HG03439 (cell line): ENCODE measurements at regions not wholly inside any gene's neighbourhood (a gene's known extent, or its start where the extent isn't known, plus 50 kb on each side); places are given as distances from the start of the nearest gene placed in this dataset.

Experiments
- ATAC-seq: cut with Tn5 transposase; IDR thresholded peaks from one replicate; pipeline ENCODE4 v1.9.1; 2021; ENCODE audit warnings: mild to moderate bottlenecking, moderate library complexity; ENCODE audit not compliant: unreplicated experiment

DNA sequence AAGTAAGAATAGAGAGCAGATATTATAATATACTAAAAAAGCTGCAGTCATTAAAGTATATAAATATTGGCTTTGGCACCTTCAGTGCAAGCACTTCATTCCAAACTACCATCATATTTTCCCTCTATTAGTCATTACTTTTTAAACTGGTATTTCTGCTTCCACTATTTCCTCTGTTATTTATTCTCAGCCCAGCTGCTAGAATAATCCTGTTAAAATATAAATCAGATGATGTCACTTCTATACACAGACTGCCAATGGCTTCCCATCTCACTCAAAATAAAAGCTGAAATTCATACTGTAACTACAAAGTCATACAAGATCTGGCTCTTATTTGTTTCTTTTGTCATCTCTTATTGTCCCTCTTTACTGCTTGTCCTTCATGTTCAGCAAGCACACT is 432.9 kb downstream of the TLE4 start:
- ATAC-seq = no peak

DNA sequence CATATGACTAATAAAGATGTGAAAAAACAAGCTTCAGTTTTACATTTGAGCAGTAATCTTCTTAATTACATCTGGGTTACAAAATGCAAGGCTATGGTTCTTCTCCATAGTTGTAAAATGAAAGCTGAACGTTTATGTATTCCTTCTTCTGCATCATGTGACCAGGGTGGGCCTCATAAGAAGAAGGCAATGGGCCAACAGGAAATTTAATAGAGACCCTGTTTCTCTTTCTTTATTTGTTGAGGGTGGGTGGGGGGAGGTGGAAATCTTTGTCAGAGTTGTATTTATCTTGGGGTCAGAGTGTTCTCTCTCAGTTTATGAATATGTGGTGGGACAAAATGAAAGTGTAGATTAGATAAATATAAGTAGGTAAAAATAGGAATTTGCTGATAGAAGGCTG is 418.8 kb downstream of the TLE4 start:
- ATAC-seq = no peak

DNA sequence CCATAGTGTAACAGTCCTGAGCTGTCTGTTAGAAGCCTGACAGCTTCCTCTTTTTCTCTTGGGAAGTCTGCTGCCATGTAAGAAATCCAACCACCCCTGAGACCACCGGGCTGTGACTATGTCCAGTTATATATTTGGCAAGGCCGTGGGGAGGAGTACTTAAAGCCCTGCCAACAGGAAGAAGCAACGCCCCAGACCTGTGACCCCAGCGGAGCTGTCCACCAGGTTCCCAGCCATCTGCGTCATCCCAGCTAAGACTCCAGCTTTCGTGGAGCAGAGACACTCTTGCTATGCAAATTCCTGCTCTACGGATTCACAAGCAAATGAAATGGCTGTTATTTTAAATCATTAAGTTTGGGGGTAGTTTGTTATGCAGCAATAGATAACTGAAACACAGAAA is 417.3 kb downstream of the TLE4 start:
- no peak for ATAC-seq

DNA sequence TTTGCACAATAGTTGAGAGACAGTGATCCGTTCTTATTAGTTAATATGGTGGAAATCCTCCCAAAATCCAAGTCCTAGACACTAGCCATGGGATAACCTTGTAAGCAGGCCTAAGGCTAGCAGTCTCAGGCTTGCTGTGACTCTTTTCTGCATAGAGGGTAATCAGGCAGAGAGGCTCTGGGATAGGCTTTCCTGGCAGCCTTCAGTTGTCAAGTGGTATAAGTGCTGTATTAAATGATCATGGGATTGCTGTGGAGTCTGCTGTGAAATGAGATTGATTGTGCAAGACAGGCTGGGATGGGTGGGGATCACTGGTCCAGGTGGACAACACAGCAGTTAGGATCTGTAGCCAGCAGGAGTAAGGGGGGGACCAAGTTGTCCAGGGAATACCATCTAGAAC is 416.4 kb downstream of the TLE4 start:
- ATAC-seq = no peak

DNA sequence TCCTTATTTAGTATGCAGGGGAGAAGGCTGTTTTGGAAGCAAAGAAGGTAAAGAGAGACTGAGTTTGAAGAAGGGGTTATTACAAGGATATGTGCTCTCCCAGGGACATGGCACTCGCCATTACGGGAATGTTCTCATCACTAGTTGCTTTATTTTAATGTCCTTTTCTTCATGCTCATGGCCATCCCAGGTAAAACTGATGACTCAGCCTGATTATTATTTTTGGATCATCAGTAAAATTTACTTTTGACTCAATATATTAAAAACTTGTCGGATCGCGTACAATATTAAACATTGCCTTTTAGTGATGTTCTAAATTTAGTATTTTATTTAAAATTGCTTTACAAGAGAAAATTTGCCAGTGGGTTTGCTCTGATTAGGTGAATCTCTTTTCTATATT is 414.7 kb downstream of the TLE4 start:
- ATAC-seq = no peak

DNA sequence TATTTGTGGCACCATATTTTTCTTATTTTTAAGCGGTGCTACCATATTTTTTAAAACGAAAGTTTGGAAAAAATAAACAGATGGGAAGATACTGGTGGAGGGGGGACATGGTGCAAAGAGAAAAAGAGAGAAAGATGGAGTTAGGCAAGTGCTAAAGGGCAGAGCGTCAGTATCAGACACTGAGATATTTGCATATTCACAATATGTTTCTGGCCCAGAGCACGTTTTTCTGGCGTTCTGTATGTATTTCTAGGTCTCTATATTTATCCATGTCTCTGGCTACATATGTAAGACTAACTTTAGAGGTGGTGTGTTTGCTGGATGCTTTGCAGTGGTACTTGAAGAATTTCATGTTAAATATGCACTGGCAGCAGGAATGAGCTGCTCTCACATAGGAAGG is 414.0 kb downstream of the TLE4 start:
- ATAC-seq = no peak

DNA sequence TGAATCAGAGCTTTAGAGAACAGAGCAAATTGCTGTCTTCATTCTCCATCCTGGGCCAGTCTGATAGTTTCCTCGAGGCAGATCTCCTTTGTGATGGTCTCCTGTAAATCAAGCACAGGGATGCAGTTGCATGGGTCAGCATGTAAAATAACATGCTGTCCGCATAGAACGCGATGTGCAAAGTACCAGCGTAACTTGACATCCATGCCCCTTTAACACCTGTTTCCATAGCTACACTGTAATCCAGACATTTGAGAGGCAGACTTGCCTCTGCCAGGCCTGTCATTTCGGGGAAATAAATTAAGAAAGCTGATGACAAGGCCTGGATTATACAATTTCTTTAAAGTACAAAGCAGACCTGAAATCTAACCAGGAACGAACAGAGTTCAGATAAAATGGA is 413.5 kb downstream of the TLE4 start:
- ATAC-seq = no peak

DNA sequence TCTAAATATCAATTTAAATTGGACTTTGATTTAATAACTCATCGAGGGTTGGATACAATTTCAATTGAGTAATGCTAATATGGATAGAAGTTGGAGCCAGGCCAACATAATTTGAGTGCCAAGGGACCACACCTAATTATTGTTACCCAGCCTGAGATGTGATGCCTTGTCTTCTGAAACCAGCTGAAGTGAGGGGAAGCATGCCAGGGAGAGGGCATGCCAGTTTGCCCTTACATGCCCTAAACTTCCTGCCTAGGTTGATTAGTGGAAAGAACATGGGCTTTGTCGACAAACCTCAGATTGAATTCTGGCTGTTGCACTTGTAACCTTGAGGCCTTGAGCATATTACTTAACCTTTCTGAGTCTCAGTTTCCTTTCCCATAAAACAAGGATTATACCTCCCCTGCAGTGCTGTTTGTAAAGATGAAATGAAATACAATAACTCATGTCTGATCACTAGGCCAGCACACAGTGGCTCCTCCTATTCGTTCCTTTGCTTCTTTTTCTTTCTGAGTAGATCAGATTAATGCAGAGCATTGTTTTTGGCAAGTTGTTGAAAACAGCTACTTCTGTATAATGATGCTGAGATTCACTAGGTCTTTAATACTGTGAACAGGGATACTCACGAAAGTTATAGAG is 412.8 kb downstream of the TLE4 start:
- no peak for ATAC-seq

DNA sequence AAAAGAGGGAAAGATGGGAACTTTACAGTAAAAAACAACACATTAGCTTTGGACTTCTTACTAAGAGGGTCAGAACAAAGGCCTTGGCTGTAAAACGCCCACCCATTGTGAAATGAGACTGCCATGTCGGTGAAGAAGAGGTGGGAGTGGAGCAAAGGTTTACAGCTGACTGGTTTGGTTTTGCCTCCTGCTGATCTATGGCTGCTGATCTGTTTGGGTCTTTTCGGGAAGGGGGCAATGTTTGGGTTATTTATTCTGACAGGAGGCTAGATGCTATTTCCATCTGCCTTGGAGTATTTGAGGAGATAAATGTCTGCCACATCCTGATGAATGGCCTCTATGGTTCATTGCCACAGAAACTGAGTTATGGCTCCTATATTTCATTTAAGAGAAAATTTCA is 408.7 kb downstream of the TLE4 start:
- ATAC-seq = no peak

DNA sequence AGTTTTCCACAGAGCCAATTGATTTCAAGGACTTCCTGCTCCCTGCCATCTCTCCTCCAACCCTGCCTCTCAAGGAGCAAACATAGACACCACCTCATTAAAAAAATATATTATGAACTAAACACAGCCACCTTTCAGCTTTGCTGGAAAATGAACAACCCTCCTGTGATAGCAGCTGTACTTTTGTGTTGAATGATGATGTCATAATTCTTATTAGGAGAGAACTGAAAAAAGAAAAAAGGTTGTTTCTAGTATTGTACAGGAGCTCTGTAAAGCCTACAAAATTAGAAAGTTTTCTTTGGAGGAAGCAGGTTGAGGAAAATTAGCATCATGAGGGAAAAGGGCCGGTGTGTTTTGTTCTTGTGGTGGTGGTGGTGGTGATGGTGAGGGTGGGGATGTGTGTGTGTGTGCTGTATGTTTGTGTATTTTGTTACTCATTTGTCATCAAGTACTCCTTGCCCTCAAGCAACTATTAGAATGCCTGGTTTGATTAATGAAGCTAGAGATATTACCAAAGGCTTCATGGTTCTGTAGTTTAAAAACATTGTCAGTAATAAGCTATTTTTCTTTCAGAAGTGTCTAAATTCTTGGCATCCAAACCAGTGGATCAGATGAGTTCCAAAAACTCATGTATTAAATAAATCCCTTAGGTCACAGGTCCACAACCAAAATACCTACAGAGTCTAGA is 405.9 kb downstream of the TLE4 start:
- ATAC-seq = no peak

DNA sequence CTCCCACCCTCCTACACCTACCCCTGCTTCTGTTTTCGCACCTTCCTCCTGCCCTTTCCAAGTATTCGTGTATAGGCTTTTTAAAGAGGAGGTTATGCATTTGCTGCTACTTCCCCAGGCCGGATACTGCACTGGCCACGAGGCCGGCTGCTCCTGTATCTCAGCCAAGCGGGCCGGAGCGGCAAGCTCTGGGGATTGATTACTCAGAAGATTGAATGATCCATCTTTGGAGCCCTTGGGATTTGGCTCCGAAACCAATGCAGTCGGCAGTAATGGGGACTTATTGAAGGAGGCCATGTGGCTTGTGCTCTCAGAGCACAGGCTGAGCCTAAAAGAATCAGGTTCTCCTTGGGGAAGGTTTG is 405.3 kb downstream of the TLE4 start:
- ATAC-seq = no peak

DNA sequence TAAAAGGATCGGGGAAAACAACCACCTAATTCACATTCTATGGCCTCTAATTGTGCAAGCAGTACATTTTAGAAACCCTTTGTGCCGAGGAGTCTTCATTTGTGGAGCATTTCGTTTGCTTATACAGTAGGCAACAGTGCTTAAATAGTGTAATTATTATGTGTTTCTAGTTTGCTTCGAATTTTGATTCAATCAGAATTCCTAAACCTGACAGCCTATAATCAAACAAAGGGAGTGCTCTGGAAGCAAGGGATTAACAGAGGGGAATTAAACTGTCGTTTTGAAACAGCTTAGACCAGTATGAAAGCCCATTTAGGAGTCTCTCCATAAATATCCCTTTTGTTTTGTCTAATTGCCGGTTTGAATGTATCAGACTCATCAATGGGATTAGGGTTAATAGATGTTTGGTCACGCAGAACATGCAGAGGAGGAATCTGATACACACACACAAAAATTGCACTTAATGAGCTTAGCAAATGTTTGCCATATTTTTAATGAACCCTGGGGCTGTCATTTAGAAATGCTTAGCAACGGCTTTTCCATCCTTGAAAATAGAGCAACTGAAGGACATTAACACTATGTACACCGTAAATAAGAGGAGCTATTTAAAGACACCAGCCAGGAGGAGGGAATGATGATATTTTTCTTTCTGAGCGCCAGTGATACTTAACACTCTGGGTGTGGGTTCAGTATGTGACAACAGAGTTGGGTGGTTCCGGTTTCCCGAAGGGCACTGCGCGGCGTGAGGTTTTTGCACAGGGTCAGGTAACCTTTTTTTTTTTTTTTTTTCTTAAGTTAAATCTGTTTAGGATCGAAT is 404.7 kb downstream of the TLE4 start:
- ATAC-seq = no peak

DNA sequence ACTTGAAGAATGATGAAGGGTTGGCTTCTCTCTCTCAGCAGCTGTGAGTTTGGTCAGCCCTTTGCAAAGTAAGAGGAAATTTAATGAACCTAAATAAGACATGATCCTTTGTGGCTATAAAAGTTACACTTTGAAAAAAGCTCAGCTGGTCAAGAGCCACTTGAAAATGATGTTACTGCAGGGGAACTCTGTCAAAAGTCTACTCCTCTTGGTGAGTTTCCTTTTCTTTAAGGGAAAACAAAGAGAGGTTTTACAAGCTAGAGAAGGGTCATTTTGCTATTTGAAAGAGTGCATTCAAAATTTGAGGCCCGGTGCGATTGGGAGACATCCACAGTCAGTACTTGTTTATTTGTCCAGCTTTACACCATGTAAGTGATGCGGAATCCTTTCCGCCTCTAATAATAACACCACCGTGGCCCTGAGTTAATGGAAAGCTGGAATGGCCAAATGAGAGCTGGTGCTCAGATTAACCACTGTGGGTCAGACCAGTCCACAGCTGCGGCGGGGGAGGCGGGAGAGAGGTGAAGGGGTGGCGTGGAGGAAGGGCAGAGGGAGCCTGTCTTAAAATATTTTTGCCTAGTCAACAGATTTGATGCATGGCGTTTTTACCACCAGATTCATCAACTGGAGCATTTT is 404.0 kb downstream of the TLE4 start:
- ATAC-seq = no peak

DNA sequence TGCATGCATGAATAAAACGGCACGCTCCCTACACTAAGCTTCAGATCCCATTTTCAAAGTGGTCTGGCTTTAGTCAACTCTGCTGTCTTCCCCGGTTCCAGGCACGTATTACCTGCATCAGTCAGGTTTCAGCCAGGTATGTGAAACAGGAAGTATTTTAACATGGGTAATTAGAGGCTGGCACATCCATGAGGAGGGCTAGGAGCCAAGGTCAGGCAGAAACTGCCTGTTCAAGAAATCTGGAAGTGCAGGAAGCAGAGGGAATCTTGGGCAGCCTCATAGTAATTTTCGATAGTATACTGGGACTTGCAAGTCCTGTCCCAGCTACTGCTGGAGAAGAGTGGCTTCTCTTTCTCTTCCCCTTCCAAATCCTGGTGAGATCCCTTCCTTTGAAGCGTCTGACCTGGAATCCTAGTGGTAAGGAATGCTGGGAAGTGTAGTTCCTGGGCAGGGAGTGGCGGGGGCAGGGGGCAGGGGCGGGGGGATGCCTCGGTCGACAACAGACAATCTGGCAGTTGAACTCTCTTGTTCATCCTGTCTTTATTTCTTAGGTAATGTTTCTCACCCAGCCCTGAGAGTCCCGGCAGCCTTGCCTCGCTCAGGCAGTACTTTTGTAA is 403.1 kb downstream of the TLE4 start:
- ATAC-seq = no peak

DNA sequence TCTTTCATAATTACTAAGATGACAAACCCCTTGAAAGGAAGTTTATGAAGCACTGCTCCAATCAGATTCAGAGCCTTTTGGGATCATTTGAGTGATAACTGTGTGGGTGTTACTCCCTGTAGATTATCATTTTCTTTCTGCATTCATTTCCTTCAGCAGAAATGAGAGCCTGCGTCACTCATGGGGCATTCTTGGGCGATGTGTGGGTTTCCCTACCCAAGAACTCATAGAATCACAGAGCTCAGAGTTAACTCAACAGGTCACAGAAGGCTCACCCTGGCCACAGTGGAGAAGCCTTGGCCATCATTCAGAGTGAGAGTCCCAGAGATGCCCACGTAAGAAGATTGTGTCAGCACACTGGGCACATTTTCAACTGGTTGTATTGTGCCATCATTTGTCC is 401.9 kb downstream of the TLE4 start:
- no peak for ATAC-seq

DNA sequence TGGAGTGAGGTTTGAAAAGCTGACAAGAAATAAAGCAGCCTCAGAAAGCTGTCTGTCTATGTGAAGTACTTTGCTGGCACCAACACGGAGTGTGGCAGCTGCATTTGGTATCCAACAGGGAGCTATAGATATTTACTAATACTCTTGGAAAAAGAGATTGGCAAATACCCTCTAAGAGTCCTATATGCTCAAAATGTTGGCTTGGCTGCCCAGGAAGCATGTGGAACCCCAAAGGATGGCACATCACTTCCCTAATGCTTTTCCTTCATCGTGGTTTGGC is 398.3 kb downstream of the TLE4 start:
- no peak for ATAC-seq

DNA sequence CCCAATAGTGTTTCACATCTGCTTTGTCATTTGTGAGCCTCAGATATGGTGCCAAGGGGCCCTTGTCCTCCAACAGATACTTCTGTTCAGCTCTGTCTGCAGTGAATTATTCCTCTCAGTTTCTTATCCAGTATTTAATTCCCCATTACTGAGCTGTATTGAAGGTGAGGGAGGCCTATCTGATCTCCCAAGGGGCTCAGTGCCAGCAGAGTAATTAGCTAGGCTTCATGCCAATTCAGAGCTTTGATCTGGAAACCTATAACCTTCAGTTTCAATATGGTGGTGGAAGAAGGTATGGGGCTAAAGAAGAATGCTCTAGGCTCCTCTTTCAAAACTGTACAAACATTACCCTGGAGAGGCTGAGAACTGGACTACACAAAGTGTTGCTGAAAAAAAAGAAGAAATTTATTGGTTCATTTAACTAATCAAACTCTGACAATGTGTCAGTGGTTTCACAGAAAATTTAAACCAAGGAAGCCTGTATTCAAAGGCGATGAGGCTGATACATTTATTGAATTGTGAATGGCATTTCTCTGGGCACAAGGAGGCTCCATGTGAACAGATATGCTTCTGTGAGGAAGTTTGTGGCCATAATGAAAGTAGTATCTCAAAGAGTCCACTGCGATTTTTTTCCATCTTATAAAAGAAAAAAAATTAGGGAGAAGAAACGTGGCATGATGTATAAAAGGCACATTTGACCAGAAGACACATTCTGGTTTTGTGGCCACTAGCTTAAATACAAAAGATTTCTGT is 397.8 kb downstream of the TLE4 start:
- ATAC-seq = no peak

DNA sequence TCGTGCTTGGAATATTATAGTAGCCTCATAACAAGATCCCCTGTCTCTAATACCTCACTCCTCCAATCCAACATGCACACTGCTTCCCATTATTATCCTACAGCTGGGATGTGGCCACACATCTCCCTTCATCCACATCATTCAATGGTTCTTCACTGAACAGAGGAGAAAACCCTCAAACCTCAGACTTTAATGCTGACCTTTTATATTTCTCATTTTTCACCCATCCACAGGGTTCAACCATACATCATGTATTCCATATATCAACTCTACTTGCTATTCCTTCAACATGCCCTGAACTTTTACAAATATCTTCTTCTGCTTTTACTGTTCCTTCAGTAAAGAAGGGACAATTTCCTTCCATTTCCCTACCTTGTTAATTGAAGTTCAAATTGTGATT is 396.8 kb downstream of the TLE4 start:
- ATAC-seq = no peak

DNA sequence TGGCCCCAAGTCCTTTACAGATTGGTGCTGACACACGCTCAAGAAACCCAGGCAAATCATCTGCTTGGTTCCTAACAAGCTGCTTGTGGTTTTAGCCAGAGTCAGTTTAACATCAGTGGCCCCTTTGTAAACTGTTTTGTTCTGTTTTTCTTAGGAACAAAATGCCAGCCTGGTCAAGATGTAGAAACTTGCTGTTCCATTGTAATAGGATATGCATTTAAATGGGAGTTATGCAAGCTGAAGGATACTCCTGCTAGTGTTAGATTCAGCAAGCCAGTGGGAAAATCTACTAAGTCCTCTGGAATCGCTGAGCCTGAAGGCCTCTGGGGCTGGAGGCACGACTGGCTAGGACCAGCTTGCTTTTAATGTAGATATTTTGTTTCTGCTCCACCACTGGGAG is 391.1 kb downstream of the TLE4 start:
- ATAC-seq = no peak

DNA sequence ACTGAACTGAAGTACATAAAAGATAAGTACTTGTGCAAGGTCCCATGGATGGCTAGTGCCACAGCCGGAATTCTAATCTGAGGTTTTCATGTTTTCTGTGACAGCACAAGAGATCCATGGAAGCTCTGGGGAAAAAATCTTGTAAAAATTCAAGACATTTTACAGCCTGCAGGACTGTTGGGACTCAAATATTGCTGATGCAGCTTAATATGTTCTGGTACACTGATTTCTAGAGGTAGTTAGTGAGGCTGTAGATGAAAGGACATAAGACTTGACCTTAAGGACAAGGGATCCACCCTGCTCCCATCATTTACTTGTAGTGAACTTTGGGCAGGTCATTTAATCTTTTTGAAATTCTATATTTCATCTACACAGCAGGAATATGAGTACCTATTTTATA is 390.4 kb downstream of the TLE4 start:
- no peak for ATAC-seq

DNA sequence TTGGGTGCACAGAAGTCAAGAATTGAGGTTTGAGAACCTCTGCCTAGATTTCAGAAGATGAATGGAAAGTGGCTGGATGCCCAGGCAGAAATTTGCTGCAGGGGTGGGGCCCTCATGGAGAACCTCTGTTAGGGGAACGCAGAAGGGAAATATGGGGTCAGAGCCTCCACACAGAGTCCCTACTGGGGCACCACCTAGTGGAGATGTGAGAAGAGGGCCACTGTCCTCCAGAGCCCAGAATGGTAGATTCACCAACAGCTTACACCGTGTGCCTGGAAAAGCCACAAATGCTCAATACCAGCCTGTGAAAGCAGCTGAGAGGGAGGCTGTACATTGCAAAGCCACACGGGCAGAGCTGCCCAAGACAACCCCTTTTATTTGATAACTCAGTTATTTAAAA is 383.5 kb downstream of the TLE4 start:
- no peak for ATAC-seq
